Stimulated activated CD8-positive, alpha-beta memory T cell treated with anti-CD3 and anti-CD28 coated beads, Interleukin-7, amount 100 ng/mL, for 1 hour (primary cell): ENCODE measurements at regions not wholly inside any gene's neighbourhood (a gene's known extent, or its start where the extent isn't known, plus 50 kb on each side); places are given as distances from the start of the nearest gene placed in this dataset.

Experiments
- DNase-seq, 2 donors: peaks; one replicate each; pipeline ENCODE4 v3.0.0-alpha.2; 2020; ENCODE audit warnings: low read depth in 2 of 2

DNA sequence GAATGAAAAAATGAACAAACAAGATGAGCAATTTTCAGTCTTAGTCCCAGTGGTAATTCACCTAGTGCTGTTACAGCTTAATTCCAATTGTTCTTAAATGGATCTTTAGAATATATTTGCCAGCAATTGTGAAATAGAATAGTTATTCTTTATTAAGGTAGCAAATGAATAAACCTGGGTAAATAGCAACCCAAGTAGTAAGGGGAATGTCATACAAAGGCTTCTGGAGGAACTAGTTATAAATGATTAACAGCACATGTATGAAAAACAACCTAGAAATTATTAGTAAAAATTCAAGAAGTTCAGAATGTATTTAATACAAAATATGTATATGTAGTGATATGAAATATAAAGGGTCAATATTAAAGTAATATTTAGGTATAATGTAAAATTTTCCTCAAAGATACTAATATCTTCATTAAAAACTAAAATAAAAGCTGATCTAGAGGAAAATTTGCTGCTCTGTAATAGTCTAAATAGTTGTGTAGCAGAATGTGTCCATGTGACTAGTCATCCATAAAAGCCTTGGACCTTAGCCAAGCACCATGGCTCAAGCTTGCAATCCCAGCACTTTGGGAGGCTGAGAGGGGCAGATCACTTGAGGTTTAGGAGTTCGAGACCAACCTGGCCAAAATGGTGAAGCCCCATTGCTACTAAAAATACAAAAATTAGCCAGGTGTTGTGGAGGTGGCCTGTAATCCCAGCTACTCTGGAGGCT is 535.9 kb upstream of the ATXN8OS start:
- DNase-seq = no peak

DNA sequence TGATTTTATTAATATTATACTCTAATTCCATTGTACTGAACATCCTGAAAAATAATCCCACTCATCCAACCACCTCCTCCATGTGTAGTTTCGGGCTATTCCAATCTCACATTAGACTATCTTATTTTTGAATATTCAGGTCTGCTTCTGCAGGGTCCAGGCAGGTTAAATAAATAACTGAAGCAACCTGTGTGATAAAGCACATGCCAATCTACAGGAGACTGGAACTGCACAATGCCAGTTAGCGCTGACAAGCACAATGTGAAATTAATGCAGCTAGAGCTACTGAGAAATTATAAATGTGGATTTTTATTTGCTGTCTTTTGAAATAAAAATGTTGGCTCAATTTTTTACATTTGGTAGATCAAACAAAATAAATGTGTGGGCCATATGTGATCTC is 540.1 kb upstream of the ATXN8OS start:
- DNase-seq = no peak

DNA sequence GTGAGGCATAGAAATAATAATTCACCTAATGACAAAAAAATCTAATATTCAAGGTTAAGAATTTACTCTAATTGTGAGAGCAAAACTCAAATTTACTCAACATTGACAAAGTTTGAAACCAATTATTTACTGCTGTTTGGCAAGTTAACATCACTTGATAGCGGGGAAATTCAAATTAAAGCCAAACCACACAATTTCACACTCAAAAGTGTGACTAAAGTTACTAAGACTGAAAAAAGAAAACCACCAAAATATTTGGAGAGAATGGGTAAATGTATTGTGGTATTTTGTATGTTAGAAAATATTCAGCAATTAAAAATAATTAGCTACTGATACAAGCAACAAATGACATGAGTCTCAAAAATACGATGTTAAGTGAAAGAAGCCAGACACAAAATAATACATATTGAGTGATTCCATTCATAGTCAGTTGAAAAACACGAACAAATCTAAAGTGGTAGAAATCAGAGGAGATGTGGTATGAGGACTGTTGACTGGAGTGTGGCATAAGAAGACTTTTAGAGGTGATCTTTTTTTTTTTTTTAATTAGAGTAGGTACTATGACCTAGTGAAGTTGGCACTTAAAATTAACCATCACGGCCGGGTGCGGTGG is 541.4 kb upstream of the ATXN8OS start:
- no peak for DNase-seq

DNA sequence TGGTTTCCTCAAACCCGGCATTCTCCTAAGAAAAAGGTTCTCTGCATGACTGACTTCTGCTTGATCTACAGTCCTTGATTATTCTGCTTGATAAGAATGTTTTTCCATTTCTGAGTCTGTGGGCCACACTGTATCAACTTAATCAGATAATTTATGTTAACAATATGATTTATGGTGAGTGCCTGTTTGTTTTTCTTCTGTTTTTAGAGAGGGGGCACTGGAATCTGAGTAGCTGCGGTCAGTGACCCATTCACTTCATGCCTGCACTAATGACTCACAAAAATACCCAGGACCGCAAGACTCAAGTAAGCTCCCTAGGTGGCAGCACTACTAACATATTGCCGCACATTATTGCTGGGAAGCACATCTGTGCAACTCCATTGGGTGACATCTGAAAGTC is 542.3 kb upstream of the ATXN8OS start:
- no peak for DNase-seq

DNA sequence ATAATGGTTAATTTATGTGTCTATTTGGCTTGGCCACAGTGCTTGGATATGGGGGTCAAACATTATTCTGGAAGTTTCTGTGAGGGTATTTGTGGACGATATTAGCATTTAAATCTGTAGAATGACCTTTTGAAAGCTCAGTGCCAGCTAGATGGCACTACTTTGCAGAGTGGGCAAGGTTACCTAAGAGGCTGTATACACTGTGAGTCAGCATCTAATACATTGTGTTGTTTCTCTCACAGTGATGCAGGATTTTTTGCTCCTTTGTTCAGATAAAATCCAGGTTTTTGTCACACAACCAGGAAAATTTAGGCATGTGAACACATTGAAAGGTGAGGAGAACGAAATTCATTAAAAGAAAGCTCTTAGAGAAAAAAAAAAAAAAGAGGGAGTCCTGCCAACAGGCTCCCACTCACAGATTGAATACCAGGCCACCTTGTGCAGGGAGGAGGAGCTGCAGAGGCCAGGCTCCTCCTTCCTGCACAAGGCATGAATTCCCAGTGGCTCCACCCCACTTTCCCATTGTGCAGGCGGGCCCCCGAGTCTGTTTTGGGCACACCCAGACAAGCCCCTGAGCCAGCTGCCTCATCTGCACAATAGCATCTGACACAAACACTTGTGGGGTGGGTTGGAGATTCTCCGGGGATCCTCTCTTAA is 551.0 kb upstream of the ATXN8OS start:
- DNase-seq = no peak

DNA sequence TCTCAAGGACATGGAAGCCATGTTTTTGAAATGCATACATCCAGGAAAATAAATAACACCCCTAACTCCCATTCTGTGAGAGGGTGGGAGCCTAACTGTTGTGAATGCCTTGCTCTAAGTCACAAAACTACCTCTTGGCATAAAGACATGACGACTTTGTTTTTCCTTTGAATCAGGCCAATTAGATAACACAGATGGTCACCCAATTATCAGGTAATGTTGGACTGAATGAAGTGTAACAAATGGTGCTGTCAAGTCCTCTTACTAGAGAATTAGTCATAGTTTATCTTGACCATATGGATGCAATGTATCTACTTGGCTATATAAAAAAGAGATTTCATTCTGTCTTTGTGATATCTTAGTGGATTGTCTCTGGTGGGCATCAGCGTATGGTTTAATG is 553.6 kb upstream of the ATXN8OS start:
- no peak for DNase-seq

DNA sequence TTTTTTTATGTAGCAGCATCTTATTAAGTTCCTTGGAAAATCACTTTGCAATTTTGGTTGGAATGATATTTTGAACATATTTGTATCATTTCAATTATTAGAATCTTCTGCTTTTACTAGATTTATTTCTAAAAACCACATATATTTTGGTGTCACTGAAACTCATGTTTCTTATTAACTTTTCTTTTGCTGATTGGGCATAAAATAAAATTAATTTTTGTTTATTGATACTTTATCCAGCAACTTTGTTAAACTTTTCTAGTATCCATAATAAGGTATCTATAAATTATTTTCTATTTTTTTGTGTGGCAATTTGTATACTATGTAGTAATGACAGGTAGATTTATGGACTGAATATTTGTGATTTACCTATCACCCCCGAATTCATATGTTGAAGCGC is 556.4 kb upstream of the ATXN8OS start:
- DNase-seq = no peak

DNA sequence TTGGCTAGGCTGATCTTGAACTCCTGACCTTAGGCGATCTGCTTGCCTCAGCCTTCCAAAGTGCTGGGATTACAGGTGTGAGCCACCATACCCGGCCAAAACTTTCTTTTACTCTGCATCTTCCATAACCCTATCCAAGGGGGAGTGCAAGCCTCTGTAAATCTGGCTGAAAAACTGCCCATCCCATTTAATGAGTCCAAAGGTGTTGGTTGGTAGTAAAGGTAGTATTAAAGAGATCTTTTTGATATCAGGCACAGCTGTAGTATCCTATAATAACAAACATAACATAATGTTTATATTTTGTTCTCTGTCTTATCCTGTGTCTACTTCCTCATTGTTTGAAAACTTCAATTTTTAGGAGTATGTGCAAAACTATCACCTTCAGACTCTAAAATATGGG is 559.8 kb upstream of the ATXN8OS start:
- no peak for DNase-seq

DNA sequence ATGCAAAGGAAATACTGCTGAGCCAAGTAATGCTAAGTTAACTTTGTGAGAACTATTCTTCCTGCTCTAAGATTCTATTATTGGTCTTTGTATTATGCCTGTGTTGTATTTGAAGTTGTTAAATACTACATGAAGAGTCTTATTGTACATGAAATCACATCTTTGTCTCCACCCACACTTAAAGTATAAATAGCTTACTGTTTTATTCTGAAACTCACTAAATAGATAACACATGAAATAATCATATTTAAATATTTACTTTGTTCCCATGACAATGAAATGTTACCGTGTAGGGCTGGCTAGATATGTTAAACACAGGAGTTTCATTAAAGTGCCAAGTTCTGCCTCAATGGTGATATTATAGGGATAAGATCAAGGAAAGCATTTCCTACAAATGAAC is 562.1 kb upstream of the ATXN8OS start:
- no peak for DNase-seq

DNA sequence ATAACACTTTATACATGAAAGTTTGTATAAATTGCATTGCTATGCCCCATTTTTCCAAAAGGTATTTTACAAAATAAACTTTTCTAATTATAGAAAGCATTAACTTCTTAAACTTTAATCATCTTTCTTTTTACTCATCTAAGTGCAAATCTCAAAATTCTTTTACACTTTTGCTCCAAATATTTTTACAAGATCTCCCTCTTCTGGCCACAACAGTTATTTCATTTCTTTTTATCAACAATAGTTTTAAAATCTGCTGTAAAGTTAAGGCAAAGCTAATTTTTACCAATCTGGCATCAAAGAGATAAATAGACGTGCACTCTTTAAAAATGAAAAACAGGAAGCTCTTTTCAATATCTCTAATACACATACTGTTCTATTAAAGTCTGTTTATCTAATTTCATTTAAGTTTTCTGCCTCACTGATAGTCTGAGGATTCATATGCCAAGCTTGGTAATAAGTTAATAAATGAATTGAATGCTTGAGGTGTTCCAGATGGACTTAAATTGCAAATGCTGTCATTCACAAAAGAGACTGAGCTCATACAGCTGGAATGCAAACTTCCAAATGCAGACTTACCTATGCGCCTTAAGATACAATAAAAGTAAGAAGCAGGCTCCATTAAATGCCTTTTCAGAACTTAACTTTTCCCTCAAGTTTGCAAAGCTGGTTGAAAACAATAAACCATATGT is 583.0 kb upstream of the ATXN8OS start:
- no peak for DNase-seq

DNA sequence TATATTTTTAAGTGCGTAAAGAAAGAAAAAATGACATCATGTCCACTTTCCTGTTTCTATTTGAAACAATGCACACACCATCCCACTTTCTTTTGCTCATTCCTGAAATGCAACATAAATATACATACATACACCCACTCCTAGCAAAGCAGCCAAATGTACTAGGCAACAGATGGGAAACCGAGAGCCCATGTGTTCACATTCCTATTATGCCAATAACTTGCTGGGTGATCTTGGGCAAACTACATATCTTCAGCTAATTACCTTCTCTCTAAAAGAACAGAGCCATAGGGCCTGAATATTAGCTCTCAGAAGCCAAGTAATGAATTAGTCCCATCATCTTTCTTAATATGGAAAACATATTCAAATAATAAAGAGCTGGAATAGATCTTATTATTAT is 610.6 kb upstream of the ATXN8OS start:
- no peak for DNase-seq

DNA sequence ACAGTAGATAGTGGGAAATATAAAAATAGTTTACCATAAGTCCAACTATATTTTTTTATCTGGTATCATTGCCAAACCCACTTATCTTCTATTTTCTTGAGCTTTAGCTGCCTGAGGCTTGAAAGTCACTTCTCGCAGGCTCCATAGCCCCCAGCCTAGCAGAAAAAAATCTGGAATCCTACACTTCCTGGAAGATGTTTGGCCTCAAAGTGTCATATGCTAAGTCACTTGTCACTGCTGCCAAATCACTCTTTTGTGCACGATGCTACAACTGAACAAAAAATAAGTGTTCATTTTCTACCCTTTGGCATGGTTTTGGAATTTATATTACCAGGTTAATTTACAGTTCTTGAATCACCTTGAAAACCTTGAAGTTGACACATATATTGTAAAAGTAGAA is 612.5 kb upstream of the ATXN8OS start:
- DNase-seq = no peak

DNA sequence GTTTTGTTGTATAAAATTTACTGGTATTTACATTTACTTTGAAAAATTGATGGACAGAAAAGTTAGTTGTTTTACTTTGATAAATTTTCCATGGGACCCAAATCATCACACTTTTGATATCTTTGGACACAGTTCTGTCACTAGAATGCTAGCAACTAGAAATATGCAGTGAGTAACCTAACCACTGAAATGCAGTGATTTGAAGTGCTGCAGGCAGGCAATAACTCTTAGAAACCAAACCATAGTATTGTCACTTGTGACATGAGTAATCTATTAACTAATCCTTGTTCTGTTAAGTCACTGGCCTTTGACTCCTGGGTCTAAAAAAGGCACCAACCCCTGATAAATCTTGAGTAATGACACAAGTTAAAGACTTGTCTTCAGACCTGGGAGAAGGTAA is 620.0 kb upstream of the ATXN8OS start:
- DNase-seq = no peak

DNA sequence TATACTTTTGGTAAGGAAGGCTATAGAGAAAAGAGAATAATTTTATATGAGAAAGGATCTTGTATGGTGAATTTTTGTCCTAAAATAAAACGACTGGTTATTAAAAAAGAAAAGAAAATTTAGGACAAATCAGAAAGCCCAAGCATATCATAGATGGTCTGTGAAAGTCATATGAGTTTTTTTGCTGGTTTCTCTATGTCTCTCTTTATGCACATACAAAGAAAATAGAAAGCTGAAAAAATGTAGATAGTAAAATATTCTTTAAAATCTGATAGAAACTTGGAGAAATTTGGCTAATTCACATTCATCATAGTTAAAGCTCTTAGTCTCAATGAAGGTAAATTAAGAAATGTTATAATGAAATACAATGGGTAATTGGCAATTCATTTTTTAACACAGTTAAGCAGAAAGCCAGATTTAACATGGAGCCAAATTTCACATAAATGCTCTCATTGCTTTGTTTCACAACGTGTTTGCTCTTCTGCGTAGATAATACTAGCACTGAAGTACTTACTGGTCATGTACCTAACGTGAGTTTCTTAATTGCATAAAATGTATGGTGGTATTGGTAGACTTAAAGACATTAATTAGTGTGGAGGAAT is 621.5 kb upstream of the ATXN8OS start:
- no peak for DNase-seq

DNA sequence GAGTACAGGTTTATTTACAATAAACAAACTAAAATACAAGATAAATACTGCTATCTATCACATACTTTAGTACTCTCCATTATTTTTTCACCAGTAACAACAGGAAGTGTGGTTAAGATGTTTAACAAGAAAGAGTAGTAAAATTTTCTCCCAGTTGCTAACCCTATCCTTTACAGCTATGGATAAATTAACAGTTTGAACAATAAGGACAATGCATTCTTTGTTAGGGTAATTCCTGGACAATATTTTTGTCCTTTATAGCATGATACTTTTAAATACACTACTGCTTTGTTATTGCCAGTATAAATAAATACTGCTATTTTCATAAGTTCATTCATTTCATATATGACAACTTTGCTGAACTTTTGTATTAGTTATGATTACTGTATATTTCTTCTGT is 630.2 kb upstream of the ATXN8OS start:
- no peak for DNase-seq

DNA sequence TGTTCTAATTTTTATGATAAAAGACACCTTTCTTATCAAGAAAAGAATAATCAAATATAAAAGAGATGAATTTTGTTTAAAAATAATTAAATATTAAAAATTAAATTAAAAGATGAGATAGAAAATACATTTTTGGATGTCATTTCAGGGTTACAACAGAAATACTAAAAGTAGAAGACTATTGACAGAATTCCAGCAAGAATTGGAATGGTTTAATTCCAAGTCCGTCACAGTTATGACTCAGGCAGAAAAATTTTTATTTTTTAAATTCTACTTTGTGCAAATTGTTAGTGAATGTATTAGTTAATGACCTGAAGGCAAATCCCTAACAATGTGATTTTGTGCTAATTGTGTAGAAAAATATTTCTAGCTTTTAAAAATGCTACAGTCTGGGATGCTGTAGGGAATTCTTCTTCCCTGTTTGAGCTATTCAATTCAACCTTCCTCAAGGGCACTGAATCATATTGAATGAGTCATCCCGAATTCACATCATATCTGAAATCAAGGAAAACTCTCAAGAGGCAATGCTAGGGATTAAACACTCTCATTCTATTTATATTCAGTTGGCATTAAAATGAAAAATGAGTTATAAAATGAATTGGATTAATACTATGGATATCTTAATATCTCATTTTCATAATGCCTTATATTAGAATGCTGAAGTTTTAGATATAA is 633.5 kb upstream of the ATXN8OS start:
- DNase-seq = no peak

DNA sequence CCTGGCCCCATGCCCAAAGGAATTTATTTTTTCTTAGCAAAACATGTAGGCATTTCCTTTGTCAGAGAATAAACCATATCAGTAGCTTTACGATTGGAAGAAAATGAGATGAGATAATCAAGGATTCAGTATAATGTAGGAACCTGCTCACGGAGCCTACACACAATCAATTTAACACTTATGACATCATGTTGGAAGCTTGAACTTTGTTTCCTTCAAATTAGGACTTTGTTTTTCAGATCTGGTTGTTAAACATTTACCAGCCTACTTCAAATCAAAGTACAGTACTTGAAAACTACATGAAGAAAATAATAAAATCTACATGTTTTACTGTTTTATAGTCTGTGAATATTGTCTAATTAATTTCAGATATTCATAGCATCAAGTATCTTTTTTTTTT is 639.0 kb upstream of the ATXN8OS start:
- DNase-seq = no peak

DNA sequence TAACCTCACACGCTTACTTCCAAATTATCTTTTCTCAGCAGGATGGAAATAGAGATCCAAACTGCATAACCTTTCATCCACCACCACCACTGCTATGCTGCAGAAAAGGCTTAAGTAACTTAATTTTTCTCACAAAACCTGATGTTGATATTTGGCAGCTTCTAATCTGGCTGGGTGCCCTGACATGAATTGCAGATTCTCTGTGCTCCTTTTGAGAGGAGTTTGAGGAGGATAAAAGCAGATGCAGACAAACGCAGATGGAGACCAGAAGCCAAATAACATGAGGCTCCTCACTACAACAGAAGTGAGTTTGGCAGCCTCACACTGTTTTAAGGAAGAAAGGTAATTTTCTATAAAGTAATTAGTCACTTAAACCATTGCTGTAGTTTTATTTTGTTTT is 646.2 kb upstream of the ATXN8OS start:
- no peak for DNase-seq

DNA sequence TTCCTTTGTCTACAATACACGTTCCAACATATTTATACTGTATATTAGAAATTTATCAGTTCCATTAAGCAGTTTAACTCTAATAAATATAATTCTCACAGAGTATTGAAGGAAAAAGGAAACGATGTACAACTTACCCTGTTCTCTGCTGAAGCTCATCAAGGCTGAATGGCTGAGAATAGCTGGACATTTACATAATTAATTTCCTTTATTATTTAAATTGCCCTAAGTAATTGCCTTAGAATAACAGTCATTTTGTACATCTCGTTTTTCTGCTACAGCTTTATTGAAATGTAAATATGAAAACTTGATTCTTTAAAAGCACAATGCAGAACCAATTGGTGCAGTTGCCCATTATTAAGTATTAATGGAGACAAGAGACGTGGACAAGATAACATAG is 648.3 kb upstream of the ATXN8OS start:
- DNase-seq = no peak

DNA sequence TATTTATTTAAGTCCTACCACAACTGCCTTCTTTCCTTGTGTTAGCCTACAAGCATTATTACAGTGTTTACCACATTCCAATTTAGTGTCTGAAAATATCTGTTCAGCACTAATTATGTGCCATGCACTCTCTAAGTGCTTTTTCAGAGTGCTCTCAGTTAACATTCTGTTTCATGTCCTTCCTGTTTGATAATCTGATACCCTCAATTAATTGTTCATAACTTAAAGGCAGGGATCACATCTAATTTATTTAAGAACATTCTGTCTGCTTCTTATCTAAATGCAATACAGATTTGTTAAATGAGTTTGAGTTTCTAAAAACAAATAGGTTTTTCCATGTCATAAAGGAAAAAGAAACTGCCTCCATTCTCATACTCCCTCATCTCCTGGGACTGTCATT is 649.6 kb upstream of the ATXN8OS start:
- no peak for DNase-seq

DNA sequence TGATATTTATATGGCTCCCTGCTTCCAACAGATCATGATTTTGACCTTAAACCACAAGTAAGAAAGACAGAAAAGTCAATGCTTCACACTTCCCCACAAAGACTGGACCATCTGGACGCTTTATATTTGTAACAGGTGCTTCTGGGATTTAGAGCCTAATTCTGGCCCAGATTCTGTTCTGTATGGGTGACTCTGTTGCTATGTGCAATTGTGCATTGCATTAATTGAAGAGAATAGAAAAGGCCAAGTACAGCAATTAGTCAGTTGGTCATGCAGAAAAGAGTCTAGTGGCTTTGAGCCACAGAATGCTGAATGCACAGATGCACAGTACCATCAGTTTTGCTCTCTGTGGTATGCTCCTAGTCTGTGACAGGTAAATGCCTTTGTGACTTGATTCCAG is 657.4 kb upstream of the ATXN8OS start:
- DNase-seq = no peak

DNA sequence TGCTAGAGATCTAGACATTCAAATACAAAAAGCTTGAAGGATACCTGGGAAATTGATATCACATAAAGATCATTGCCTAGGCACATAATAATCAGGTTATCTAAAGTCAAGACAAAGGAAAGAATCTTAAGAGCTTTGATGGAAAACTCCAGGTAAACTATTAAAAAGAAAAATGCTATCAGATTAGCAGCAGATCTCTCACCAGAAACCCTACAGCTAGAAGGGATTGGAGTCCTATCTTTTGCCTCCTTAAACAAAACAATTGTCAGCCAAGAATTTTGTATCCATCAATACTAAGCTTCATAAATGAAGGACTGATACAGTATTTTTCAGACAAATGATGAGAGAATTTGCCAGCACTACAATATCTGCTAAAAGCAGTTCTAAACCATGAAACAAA is 682.4 kb upstream of the ATXN8OS start:
- DNase-seq = no peak
